HG03066 (cell line): ENCODE measurements at regions not wholly inside any gene's neighbourhood (a gene's known extent, or its start where the extent isn't known, plus 50 kb on each side); places are given as distances from the start of the nearest gene placed in this dataset.

Experiments
- ATAC-seq: cut with Tn5 transposase; IDR thresholded peaks from one replicate; pipeline ENCODE4 v1.9.1; 2021; ENCODE audit warnings: low read depth; ENCODE audit not compliant: unreplicated experiment

DNA sequence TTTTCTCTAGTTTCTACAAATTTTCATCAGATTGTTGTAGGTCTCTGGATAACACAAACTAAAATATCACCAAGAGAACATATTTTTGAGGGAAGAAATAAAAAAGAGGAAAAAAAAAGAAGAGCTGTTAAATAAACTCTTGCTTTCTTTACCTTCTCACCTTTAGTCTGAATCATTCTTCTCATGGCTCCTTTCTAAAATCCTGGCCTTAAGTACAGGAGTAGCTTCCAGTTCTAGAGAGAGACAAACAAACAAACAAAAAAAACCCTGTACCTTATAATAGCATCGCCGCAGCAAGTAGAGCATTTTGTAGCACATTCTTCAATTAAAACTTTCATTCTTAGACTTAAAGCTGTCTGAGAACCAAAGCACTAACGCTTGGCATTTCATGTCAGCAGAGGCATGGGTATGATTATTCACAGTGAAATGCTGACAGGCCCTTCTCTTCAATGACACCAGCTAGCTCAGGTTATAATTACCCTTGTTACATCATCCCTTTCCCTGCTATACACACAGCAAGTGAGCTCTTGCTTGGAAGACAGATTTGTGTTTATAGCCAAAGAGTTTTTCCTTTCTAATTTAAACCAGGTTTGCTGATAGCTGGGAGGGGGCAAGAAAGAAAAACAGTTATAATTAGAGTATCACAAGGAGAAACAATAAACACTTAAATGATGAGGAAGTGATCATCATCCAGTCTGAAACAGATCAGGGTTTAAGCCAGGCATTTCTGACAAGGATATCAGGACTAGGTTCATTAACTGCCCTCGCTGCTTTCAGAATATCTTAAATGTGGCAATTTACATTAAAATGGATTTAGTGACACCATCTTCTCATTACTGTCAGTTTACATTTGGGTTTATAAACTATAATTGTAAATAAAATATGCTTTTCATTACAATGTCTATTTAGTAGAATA is 510.9 kb upstream of the ZNF608 start:
- no peak for ATAC-seq

GRCh38 chr5:125257997-125258396 is 511.6 kb upstream of the ZNF608 start:
- peak; percentile 58 for ATAC-seq

DNA sequence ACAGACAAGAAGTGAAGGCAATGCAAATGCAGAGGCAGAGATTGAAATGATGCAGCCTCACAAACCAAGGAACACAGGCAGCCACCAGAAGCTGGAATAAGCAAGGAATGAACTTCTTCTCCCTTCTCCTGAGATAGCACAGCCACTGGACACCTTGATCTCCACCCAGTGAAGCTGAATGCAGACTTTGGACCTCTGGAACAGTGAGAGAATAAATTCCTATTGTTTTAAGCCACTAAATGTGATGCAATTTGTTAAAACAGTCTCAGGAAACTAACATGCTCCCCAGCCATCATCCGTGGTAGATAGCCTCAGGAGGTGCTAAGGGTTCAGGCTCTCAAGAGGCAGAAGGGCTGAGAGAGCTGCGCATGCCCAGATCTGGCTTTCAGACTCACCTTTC is 512.2 kb upstream of the ZNF608 start:
- no peak for ATAC-seq

DNA sequence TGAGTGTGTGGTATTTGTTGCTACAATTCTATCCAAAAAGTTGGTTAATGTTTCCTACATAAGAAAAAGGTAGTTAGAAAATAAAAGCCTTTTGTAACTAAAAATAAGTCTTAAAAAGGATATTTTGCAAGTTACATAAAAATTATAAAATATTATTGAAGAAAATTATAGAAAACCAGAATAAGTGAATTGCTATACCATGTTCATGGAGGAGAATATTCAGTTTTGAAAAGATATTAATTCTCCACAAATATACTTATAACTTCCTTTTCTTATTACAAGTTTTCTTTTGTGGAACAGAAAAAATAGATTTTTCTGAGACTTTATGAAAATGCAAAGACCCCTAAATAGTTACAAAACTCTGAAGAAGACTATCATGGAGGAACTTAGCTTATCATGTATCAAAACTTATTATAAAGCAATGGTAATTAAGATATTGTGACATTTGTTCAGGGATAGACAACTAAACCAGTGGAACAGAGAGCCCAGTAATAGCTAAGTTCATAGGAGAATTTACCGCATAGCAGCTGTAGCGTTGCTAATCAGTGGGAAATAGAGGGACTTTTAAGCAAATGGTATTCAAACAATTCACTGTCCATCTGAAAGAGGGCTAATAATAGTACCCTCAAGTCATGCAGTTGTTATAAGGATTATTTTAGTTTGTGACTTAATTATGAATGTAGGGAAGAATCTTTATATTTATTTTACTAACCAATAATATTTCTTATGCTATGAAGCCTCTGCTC is 515.2 kb upstream of the ZNF608 start:
- ATAC-seq, result no peak

- no peak for ATAC-seq
Observed at GRCh38 chr5:125262782-125263181, 516.3 kb upstream of the ZNF608 start.

DNA sequence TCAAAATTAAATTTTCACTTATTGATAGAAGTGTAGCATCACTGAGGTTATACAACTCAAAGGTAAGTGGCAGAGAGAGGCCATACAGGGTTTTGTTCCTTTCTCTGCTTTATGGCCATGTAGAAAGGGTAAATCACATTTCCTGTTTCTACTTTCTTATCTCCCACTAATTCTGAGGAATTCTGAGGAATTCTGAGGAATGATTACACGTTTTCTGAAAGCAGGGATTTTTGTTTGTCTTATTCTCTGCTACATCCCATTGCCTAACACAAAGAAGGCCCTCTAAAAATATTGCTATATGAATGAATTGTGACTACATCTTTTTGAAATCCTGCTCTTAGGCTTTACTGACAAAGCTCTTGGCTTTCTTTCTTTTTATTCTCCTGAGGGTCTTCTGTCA is 516.9 kb upstream of the ZNF608 start:
- no peak for ATAC-seq

DNA sequence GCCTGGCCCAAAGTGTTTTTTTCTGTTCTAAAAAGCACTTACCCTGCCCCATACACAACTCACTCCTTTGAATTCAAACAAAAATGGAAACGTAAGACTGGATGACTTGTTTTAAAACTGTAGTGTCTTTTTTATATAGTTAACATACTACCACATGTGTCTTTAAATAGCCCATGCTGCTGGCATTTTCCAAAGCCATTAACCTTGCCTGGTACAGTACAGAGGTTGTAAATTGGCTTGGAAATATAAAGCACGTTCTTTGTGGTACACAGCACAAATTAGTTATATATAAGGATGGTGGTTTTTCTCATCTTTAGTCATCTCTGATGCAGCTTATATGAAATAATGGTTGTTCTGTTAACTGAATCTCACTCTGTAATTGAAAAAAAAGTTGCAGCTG is 519.7 kb upstream of the ZNF608 start:
- ATAC-seq, result no peak

GRCh38 chr5:125267636-125268248 is 521.3 kb upstream of the ZNF608 start:
- ATAC-seq, result no peak

DNA sequence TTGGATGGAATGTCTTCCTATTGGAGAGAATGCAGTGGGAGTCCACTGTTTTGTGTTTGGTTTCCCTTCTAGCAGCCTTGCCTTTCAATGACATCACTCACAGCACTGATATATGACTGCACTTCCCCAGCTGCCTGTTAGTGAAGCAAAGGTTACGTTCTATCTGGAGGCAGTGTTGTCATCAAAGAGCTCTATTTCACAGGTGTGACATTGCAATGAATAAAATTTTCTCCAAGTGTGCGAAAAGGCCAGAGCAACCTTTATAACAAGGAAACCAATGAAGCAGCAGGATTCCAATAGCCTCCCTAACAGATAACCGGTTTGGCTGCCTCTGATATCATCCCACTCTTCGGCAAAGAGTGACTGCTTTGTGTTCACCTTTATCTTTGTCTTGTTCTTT is 523.5 kb upstream of the ZNF608 start:
- no peak for ATAC-seq

- ATAC-seq, result no peak
Observed at GRCh38 chr5:125272357-125272756, 525.9 kb upstream of the ZNF608 start.

GRCh38 chr5:125274211-125274610 is 527.8 kb upstream of the ZNF608 start:
- ATAC-seq, result no peak

DNA sequence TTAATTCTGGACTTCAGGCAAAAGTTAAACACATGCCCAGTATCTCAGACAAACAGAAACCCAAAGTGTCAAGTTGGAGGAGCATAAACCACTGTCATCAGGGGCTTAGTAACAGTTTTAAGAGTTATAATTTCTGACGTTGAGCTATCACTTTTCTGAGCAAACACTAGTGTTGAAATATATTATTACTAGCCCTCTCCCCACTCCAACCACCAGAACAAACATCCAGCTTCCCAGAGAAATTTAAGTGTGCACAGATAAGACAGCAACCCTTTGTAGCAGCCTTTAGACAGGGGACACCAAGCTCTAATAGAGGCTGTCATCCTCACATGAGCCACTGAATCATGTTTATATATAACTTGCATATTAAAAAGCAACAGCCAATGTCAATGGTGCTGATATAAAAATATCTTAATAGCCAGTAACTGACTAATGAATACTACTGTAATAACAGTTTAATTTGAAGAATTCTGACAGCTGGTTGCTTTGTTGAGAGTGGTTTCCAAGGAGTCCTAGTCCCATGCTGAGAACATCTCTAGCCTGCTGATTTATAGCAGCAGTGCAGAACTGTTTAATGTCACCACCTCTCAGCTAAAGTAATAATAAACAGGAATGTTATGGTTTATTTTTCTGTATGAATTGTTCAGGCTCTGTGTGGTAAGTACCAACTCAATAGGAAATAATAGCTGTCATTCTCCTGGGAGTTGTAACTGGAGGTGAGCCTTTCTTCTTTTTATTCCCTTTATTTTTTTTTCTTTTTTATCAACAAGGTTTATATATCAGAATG is 528.7 kb upstream of the ZNF608 start:
- ATAC-seq, result no peak

GRCh38 chr5:125275725-125276090 is 529.3 kb upstream of the ZNF608 start:
- no peak for ATAC-seq

DNA sequence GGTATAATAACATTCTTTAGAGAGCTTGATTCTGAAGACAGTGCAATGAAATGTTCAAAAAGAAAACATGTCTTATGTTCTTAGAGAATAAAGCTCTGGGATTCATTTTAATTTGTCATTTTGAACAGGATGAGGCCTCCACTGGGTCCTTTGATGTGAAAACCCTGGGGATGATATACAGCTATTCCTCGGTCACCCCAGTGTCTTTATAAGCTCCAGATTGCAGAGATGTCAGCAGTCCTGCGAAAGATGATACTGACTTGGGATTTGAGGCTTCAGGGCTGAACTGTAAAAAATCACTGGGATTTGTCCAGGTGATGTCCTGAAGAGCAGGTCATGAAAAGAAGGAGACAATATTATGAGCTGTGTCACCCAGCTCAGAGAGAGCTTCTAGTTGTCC is 529.7 kb upstream of the ZNF608 start:
- no peak for ATAC-seq

GRCh38 chr5:125277494-125278154 is 531.2 kb upstream of the ZNF608 start:
- ATAC-seq, result no peak

- ATAC-seq, result no peak
Observed at GRCh38 chr5:125278711-125279110, 532.3 kb upstream of the ZNF608 start.

DNA sequence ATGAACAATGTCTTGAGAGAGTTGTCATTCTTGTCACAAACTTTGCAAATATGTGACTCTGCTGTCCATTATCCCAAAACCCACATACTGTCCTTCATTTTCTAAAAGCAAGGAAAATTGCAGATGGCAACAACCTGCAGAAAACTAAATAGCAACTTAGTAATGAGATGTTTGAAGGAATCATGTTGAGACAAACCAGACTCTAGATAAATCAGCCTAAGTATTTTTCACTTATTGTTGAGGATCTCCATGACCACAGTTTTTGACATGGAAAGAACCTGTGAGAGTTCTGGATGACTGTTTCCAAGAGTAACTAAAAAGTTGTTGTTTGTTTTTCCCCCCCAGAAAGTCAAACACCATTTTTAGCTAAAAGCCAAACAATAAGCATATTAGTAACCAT is 535.2 kb upstream of the ZNF608 start:
- ATAC-seq, result no peak

- no peak for ATAC-seq
Observed at GRCh38 chr5:125283372-125283771, 536.9 kb upstream of the ZNF608 start.

DNA sequence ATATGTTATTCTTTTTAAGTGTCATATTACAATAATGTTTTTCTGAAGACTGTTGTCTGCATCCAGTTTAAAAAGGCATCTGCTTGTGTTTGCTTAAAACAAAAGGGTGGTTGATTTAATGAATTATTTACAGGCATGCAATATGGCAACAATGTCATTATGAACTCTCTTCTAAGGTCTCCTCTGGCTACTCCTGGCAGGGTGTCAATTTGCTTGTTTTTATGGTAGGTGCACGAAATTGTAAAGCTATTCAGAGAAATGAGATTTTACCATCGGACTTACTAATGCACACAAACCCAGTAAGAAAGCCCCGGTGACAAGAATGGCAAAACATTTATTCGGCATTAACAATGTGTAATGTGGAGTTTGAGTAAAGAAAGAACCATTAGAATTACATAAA is 539.8 kb upstream of the ZNF608 start:
- no peak for ATAC-seq

- ATAC-seq, result no peak
Observed at GRCh38 chr5:125289606-125290005, 543.2 kb upstream of the ZNF608 start.
